ENCODE measurements at regions not wholly inside any gene's neighbourhood (a gene's known extent, or its start where the extent isn't known, plus 50 kb on each side); places are given as distances from the start of the nearest gene placed in this dataset.

DNA sequence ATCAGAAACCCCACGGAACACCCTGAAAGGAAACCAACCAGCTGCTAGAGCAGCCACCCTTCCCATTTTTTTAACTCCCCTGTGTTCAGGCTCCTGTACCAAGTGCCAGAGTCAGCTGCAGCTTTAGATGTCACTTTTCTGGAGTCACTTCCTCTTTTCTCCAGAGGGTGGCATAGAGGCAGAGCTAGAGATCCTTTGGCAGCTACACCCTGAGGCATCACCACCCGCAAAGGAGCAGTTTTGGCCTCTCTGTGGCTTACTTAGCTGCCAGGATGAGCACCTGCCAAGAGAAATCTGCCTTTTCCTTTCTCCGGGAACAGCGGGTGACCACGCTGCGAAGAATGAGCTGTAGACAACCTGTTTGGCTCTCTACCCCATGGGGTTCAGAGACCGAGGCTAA is 58.0 kb upstream of the CHRDL1 start:
- DNase-seq (ENCODE audit: low read depth, low spot score), result no peak
- no peak overlapping the region for H3K9ac ChIP-seq (ENCODE audit: control insufficient read depth, extremely low read depth, insufficient read depth, low read length)
- H2AFZ ChIP-seq (ENCODE audit: control insufficient read depth, low read length), result no peak overlapping the region
- no peaks in the 10 kb centered on the region for H3K79me2 ChIP-seq (ENCODE audit: control insufficient read depth, insufficient read depth, low read length)
- no peak overlapping the region for H3K4me2 ChIP-seq (ENCODE audit: control insufficient read depth, extremely low read depth, insufficient read depth, low read depth, low read length)
- peaks cover 5% of the 10 kb centered on the region for H3K27me3 ChIP-seq (ENCODE audit: control insufficient read depth, extremely low read depth, insufficient read depth, low read length)
- H3K27ac ChIP-seq (ENCODE audit: control insufficient read depth, insufficient read depth, low read length), result no peak overlapping the region
- H3K9me1 ChIP-seq (ENCODE audit: control insufficient read depth, extremely low read depth, insufficient read depth, low read length), result no peaks in the 10 kb centered on the region
- H3K36me3 ChIP-seq (ENCODE audit: control insufficient read depth in 2 of 2, extremely low read depth in 1 of 2, insufficient read depth in 2 of 2, low read length in 2 of 2), result no peaks in the 10 kb centered on the region
- no peaks in the 10 kb centered on the region for H4K20me1 ChIP-seq (ENCODE audit: control insufficient read depth, extremely low read depth, insufficient read depth, low read length)
- H3K4me3 ChIP-seq (ENCODE audit: control insufficient read depth in 2 of 3, extremely low read depth in 1 of 3, insufficient read depth in 2 of 3, low read depth in 1 of 3, low read length in 3 of 3), result no peak overlapping the region
- no peak for FAIRE-seq
- no peak for TF ChIP-seq EZH2 (IDR thresholded peaks at IDR 0.05; ENCODE audit: low read length)
- TF ChIP-seq, protein P1, sequence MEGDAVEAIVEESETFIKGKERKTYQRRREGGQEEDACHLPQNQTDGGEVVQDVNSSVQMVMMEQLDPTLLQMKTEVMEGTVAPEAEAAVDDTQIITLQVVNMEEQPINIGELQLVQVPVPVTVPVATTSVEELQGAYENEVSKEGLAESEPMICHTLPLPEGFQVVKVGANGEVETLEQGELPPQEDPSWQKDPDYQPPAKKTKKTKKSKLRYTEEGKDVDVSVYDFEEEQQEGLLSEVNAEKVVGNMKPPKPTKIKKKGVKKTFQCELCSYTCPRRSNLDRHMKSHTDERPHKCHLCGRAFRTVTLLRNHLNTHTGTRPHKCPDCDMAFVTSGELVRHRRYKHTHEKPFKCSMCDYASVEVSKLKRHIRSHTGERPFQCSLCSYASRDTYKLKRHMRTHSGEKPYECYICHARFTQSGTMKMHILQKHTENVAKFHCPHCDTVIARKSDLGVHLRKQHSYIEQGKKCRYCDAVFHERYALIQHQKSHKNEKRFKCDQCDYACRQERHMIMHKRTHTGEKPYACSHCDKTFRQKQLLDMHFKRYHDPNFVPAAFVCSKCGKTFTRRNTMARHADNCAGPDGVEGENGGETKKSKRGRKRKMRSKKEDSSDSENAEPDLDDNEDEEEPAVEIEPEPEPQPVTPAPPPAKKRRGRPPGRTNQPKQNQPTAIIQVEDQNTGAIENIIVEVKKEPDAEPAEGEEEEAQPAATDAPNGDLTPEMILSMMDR (optimal IDR thresholded peaks at IDR 0.05 in 1 of 3, IDR thresholded peaks at IDR 0.05 in 1 of 3, conservative IDR thresholded peaks at IDR 0.05 in 1 of 3; ENCODE audit: extremely low read depth in 1 of 3, insufficient read depth in 2 of 3, low read length in 3 of 3), result peak; percentile 37 to 50 (median 47)
- no peaks in the 10 kb centered on the region for H3K9me3 ChIP-seq (ENCODE audit: control insufficient read depth, low read depth, low read length)
- dilution Hi-C loops (cut with MboI; ENCODE audit: extremely low pct_ligation_motif_present, low sequenced_read_pairs), result no loop called here
- H3K4me1 ChIP-seq (ENCODE audit: control insufficient read depth, extremely low read depth, insufficient read depth, low read length), result no peaks in the 10 kb centered on the region

DNA sequence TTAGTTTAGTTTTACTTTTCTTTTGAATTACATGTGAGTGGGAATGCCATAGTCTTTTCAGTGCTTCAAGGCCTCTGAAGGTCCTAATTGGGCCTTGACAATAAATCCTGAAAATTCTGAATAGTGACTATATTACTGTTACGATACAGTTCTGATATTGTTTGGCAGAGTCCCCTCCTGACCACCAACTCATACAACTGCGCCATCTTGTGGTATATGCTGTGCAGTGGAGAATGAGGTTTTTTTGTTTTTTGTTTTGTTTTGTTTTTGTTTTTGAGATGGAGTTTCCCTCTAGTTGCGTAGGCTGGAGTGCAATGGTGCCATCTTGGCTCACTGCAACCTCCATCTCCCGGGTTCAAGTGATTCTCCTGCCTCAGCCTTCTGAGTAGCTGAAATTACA is 56.6 kb upstream of the CHRDL1 start:
- no peaks in the 10 kb centered on the region for H3K36me3 ChIP-seq (ENCODE audit: control insufficient read depth in 2 of 2, extremely low read depth in 1 of 2, insufficient read depth in 2 of 2, low read length in 2 of 2)
- no peak overlapping the region for H3K4me3 ChIP-seq (ENCODE audit: control insufficient read depth in 2 of 3, extremely low read depth in 1 of 3, insufficient read depth in 2 of 3, low read depth in 1 of 3, low read length in 3 of 3)
- no peaks in the 10 kb centered on the region for H3K9me3 ChIP-seq (ENCODE audit: control insufficient read depth, low read depth, low read length)
- peaks cover 5% of the 10 kb centered on the region for H3K27me3 ChIP-seq (ENCODE audit: control insufficient read depth, extremely low read depth, insufficient read depth, low read length)
- dilution Hi-C loops (cut with MboI; ENCODE audit: extremely low pct_ligation_motif_present, low sequenced_read_pairs), result no loop called here
- TF ChIP-seq EZH2 (IDR thresholded peaks at IDR 0.05; ENCODE audit: low read length), result no peak
- TF ChIP-seq, protein P1 (optimal IDR thresholded peaks at IDR 0.05 in 1 of 3, IDR thresholded peaks at IDR 0.05 in 1 of 3, conservative IDR thresholded peaks at IDR 0.05 in 1 of 3; ENCODE audit: extremely low read depth in 1 of 3, insufficient read depth in 2 of 3, low read length in 3 of 3), result peak; percentile 32 to 56 (median 54)
- no peak overlapping the region for H3K4me2 ChIP-seq (ENCODE audit: control insufficient read depth, extremely low read depth, insufficient read depth, low read depth, low read length)
- H3K9ac ChIP-seq (ENCODE audit: control insufficient read depth, extremely low read depth, insufficient read depth, low read length), result no peak overlapping the region
- no peak overlapping the region for H3K27ac ChIP-seq (ENCODE audit: control insufficient read depth, insufficient read depth, low read length)
- FAIRE-seq, result no peak
- DNase-seq (ENCODE audit: low read depth, low spot score), result no peak
- no peaks in the 10 kb centered on the region for H3K79me2 ChIP-seq (ENCODE audit: control insufficient read depth, insufficient read depth, low read length)
- H2AFZ ChIP-seq (ENCODE audit: control insufficient read depth, low read length), result no peak overlapping the region
- no peaks in the 10 kb centered on the region for H3K9me1 ChIP-seq (ENCODE audit: control insufficient read depth, extremely low read depth, insufficient read depth, low read length)
- H3K4me1 ChIP-seq (ENCODE audit: control insufficient read depth, extremely low read depth, insufficient read depth, low read length), result no peaks in the 10 kb centered on the region
- H4K20me1 ChIP-seq (ENCODE audit: control insufficient read depth, extremely low read depth, insufficient read depth, low read length), result no peaks in the 10 kb centered on the region

Data from keratinocyte (primary cell).